ENCODE measurements at regions not wholly inside any gene's neighbourhood (a gene's known extent, or its start where the extent isn't known, plus 50 kb on each side); places are given as distances from the start of the nearest gene placed in this dataset.

- TF ChIP-seq, protein P1, sequence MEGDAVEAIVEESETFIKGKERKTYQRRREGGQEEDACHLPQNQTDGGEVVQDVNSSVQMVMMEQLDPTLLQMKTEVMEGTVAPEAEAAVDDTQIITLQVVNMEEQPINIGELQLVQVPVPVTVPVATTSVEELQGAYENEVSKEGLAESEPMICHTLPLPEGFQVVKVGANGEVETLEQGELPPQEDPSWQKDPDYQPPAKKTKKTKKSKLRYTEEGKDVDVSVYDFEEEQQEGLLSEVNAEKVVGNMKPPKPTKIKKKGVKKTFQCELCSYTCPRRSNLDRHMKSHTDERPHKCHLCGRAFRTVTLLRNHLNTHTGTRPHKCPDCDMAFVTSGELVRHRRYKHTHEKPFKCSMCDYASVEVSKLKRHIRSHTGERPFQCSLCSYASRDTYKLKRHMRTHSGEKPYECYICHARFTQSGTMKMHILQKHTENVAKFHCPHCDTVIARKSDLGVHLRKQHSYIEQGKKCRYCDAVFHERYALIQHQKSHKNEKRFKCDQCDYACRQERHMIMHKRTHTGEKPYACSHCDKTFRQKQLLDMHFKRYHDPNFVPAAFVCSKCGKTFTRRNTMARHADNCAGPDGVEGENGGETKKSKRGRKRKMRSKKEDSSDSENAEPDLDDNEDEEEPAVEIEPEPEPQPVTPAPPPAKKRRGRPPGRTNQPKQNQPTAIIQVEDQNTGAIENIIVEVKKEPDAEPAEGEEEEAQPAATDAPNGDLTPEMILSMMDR (IDR thresholded peaks at IDR 0.05) = no peak
- TF ChIP-seq POLR2A (IDR thresholded peaks at IDR 0.05) = no peak
These were observed 144.1 kb upstream of the UBE3A start for GRCh38 chr15:25582886-25583285.
